GM23338 (cell line): ENCODE measurements at regions not wholly inside any gene's neighbourhood (a gene's known extent, or its start where the extent isn't known, plus 50 kb on each side); places are given as distances from the start of the nearest gene placed in this dataset.

Experiments
- CREB1 ChIP-seq: fragments of 250-450 bp; sonication (Bioruptor Pico); IDR thresholded peaks from 2 replicates; pipeline ENCODE4 v1.5.0; 2020; ENCODE audit warnings: low read depth, mild to moderate bottlenecking, moderate library complexity
- CTCF ChIP-seq, 2 experiments: fragments of 200-600 bp in 1 of 2; sonication (generic) in 1 of 2; conservative IDR thresholded peaks; 2 replicates each; pipeline versions ENCODE4 v1.5.1 to v1.6.1; 2016 to 2017; ENCODE audit warnings: antibody characterized with exemption in 2 of 2, low read depth in 2 of 2, mild to moderate bottlenecking in 2 of 2, moderate library complexity in 1 of 2
- ETS1 ChIP-seq: IDR thresholded peaks from 2 replicates; pipeline ENCODE4 v1.6.1; 2016; ENCODE audit warnings: antibody characterized with exemption
- EZH2 ChIP-seq: fragments of 200-600 bp; sonication (generic); IDR thresholded peaks from one replicate; pipeline ENCODE4 v1.8.0; 2017; ENCODE audit warnings: antibody characterized with exemption, mild to moderate bottlenecking, low read depth; ENCODE audit not compliant: unreplicated experiment
- EZH2phosphoT487 ChIP-seq: fragments of 200-600 bp; sonication (generic); IDR thresholded peaks from one replicate; pipeline ENCODE4 v1.8.1; 2018; ENCODE audit warnings: antibody characterized with exemption; ENCODE audit not compliant: unreplicated experiment
- JUNB ChIP-seq: IDR thresholded peaks from one replicate; pipeline ENCODE4 v1.6.1; 2016; ENCODE audit warnings: antibody characterized with exemption; ENCODE audit not compliant: unreplicated experiment
- NANOG ChIP-seq: IDR thresholded peaks from 2 replicates; pipeline ENCODE4 v1.6.1; 2016; ENCODE audit warnings: antibody characterized with exemption, borderline replicate concordance
- POLR2AphosphoS5 ChIP-seq: IDR thresholded peaks from 2 replicates; pipeline ENCODE4 v1.6.1; 2016; ENCODE audit warnings: antibody characterized with exemption, low read depth
- REST ChIP-seq: IDR thresholded peaks from one replicate; pipeline ENCODE4 v1.6.1; 2018; ENCODE audit warnings: antibody characterized with exemption; ENCODE audit not compliant: unreplicated experiment
- STAT1 ChIP-seq: IDR thresholded peaks from one replicate; pipeline ENCODE4 v1.6.1; 2016; ENCODE audit warnings: antibody characterized with exemption; ENCODE audit not compliant: unreplicated experiment
- ZNF114 ChIP-seq: fragments of 250-450 bp; sonication (Bioruptor Pico); IDR thresholded peaks from 2 replicates; pipeline ENCODE4 v1.5.0; 2020; ENCODE audit warnings: mild to moderate bottlenecking, moderate library complexity
- ZNF462 ChIP-seq: fragments of 250-450 bp; sonication (Bioruptor Pico); IDR thresholded peaks from 2 replicates; pipeline ENCODE4 v1.5.0; 2020; ENCODE audit warnings: mild to moderate bottlenecking, moderate library complexity

- TF ChIP-seq EZH2 (no peak), CTCF (conservative IDR thresholded peaks at IDR 0.05; ENCODE audit: low read depth in 2 of 2) (no peak), EZH2phosphoT487 (no peak), REST (no peak), POLR2AphosphoS5 (no peak), JUNB (no peak), CREB1 (CRISPR knock-in tag) (no peak), ZNF114 (no peak), ETS1 (no peak), ZNF462 (no peak), NANOG (no peak), STAT1 (no peak)
Observed at GRCh38 chrX:40179283-40179682, 81.5 kb upstream of the BCOR start.
